ENCODE measurements at regions not wholly inside any gene's neighbourhood (a gene's known extent, or its start where the extent isn't known, plus 50 kb on each side); places are given as distances from the start of the nearest gene placed in this dataset.
"Not testable (repeated sequence)": the region's sequence is repeated elsewhere in the genome, so short reads cannot be mapped to it uniquely, and the experiment has no call there.

- TF ChIP-seq HNF4G (IDR thresholded peaks at IDR 0.05) (no peak), ZBTB33 (IDR thresholded peaks at IDR 0.05) (no peak), MAX (IDR thresholded peaks at IDR 0.05) (no peak), SP1 (IDR thresholded peaks at IDR 0.05) (no peak), HNF4A (conservative IDR thresholded peaks at IDR 0.05) (no peak)
Measured at GRCh38 chr12:30525171-30525570, 170.5 kb downstream of the IPO8 start (continued).

GRCh38 chr12:30520285-30520684 is 175.4 kb downstream of the IPO8 start:
- WGBS, result 97% methylated on average over 3 of the region's 4 CpGs
- not testable (repeated sequence) for H3K9me3 ChIP-seq (ENCODE audit: control insufficient read depth in 4 of 4, low read length in 3 of 4); DNase-seq (ENCODE audit: low spot score); H3K27ac ChIP-seq (ENCODE audit: low read depth in 1 of 2, low read length in 2 of 2); H3K4me3 ChIP-seq (ENCODE audit: low read depth in 1 of 3, low read length in 3 of 3); H3K4me1 ChIP-seq (ENCODE audit: control insufficient read depth in 4 of 4, insufficient read depth in 4 of 4, low read length in 3 of 4); H3K27me3 ChIP-seq (ENCODE audit: control insufficient read depth in 4 of 4, insufficient read depth in 4 of 4, low read length in 3 of 4); H3K36me3 ChIP-seq (ENCODE audit: control insufficient read depth in 4 of 4, insufficient read depth in 3 of 4, low read depth in 1 of 4, low read length in 3 of 4); H3K9ac ChIP-seq (ENCODE audit: low read depth in 1 of 2, low read length in 2 of 2)

GRCh38 chr12:30519535-30519934 is 176.1 kb downstream of the IPO8 start:
- H3K4me1 ChIP-seq (ENCODE audit: control insufficient read depth in 4 of 4, insufficient read depth in 4 of 4, low read length in 3 of 4), result peaks cover 0 to 3% (median 0%) of the 10 kb centered on the region in 4 donors
- 90% methylated on average over 6 of the region's 6 CpGs for WGBS
- no peak for DNase-seq (ENCODE audit: low spot score)
- H3K27ac ChIP-seq (ENCODE audit: low read depth in 1 of 2, low read length in 2 of 2), result no peak overlapping the region
- no peak overlapping the region for H3K4me3 ChIP-seq (ENCODE audit: low read depth in 1 of 3, low read length in 3 of 3)
- H3K36me3 ChIP-seq (ENCODE audit: control insufficient read depth in 4 of 4, insufficient read depth in 3 of 4, low read depth in 1 of 4, low read length in 3 of 4), result no peaks in the 10 kb centered on the region
- H3K27me3 ChIP-seq (ENCODE audit: control insufficient read depth in 4 of 4, insufficient read depth in 4 of 4, low read length in 3 of 4), result no peaks in the 10 kb centered on the region
- H3K9ac ChIP-seq (ENCODE audit: low read depth in 1 of 2, low read length in 2 of 2), result no peak overlapping the region
- TF ChIP-seq NR2F2 (IDR thresholded peaks at IDR 0.05) (no peak), ZBTB33 (IDR thresholded peaks at IDR 0.05) (no peak), EGR1 (IDR thresholded peaks at IDR 0.05; ENCODE audit: low read depth in 2 of 2) (no peak), HNF4G (IDR thresholded peaks at IDR 0.05) (no peak), YY1 (IDR thresholded peaks at IDR 0.05) (no peak), RAD21 (IDR thresholded peaks at IDR 0.05) (no peak), SP1 (IDR thresholded peaks at IDR 0.05) (no peak), FOXA2 (IDR thresholded peaks at IDR 0.05) (no peak), RXRA (IDR thresholded peaks at IDR 0.05) (no peak), HNF4A (conservative IDR thresholded peaks at IDR 0.05) (no peak)
- TF ChIP-seq, protein P1, sequence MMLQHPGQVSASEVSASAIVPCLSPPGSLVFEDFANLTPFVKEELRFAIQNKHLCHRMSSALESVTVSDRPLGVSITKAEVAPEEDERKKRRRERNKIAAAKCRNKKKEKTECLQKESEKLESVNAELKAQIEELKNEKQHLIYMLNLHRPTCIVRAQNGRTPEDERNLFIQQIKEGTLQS (IDR thresholded peaks at IDR 0.05), result no peak
- TF ChIP-seq, protein P2, sequence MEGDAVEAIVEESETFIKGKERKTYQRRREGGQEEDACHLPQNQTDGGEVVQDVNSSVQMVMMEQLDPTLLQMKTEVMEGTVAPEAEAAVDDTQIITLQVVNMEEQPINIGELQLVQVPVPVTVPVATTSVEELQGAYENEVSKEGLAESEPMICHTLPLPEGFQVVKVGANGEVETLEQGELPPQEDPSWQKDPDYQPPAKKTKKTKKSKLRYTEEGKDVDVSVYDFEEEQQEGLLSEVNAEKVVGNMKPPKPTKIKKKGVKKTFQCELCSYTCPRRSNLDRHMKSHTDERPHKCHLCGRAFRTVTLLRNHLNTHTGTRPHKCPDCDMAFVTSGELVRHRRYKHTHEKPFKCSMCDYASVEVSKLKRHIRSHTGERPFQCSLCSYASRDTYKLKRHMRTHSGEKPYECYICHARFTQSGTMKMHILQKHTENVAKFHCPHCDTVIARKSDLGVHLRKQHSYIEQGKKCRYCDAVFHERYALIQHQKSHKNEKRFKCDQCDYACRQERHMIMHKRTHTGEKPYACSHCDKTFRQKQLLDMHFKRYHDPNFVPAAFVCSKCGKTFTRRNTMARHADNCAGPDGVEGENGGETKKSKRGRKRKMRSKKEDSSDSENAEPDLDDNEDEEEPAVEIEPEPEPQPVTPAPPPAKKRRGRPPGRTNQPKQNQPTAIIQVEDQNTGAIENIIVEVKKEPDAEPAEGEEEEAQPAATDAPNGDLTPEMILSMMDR (IDR thresholded peaks at IDR 0.05; ENCODE audit: low read depth, low read length, missing input control), result no peak
- no peaks in the 10 kb centered on the region for H3K9me3 ChIP-seq (ENCODE audit: control insufficient read depth in 4 of 4, low read length in 3 of 4)
